ENCODE measurements at regions not wholly inside any gene's neighbourhood (a gene's known extent, or its start where the extent isn't known, plus 50 kb on each side); places are given as distances from the start of the nearest gene placed in this dataset.

DNA sequence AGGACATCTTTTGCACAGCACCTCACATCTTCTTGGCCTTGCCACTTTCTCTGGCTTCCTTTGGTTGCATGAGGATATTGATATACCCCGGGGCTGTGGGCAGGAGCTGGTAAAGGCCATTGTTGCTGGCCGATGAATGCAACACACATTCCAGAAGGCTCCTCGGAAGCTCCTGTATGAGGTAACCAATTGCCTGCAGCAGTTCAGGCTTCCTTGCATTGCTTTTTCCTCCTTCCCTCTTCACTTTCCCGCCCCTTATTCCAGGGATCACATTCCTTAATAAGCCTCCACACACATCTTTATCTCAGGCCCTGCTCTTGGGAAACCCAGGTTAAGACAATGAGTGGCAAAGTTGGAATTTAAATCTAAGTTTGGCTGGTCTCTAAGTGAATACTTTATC is 505.4 kb upstream of the CLINT1 start:
- Histone ChIP-seq H3K4me1 (ENCODE audit: control insufficient read depth, insufficient read depth, low read length) (no peaks in the 10 kb centered on the region), H3K27ac (ENCODE audit: control insufficient read depth, insufficient read depth) (no peak overlapping the region), H3K4me3 (no peak overlapping the region), H4K20me1 (ENCODE audit: control insufficient read depth, insufficient read depth) (no peaks in the 10 kb centered on the region), H3K36me3 (ENCODE audit: control insufficient read depth in 2 of 2, insufficient read depth in 2 of 2, low read length in 1 of 2) (no peaks in the 10 kb centered on the region), H3K79me2 (ENCODE audit: control insufficient read depth, insufficient read depth, low read length) (no peaks in the 10 kb centered on the region), H3K9ac (ENCODE audit: control insufficient read depth, insufficient read depth, low read length) (no peak overlapping the region), H3K27me3 (replicated peaks in 1 of 2; ENCODE audit: control insufficient read depth in 2 of 2, insufficient read depth in 2 of 2, low read length in 1 of 2) (no peaks in the 10 kb centered on the region), H3K9me3 (replicated peaks; ENCODE audit: control insufficient read depth, insufficient read depth, low read length) (no peaks in the 10 kb centered on the region; the same call in 2 of the 3 replicates), H3K4me2 (ENCODE audit: control insufficient read depth, insufficient read depth) (no peak overlapping the region), H2AFZ (ENCODE audit: control insufficient read depth, low read depth, low read length) (no peak overlapping the region)
- CTCF ChIA-PET, result interaction anchor here (1.1 kb wide), 1 partner anchor 9 kb away, joined by 5 read pairs; no protein-coding TSS in a partner anchor
- in situ Hi-C loops (cut with MboI) (no loop called here), intact Hi-C loops (cut with micrococcal nuclease; ENCODE audit: unreplicated experiment) (no loop called here)
- no peak for DNase-seq (ENCODE audit: low read depth, low spot score)
- RAD21 ChIA-PET (ENCODE audit: unreplicated experiment), result no interaction called here
- no peak for ATAC-seq
- no peak for TF ChIP-seq ZNF217 (IDR thresholded peaks at IDR 0.05)
- no peak for TF ChIP-seq TBL1XR1 (IDR thresholded peaks at IDR 0.05; ENCODE audit: low read depth, low read length)
- no peak for TF ChIP-seq NFYA (IDR thresholded peaks at IDR 0.05; ENCODE audit: borderline replicate concordance, low read depth, low read length)
- TF ChIP-seq RAD51 (IDR thresholded peaks at IDR 0.05), result no peak
- TF ChIP-seq JUNB (IDR thresholded peaks at IDR 0.05), result no peak
- no peak for TF ChIP-seq ZBED1 (IDR thresholded peaks at IDR 0.05; ENCODE audit: borderline replicate concordance)
- TF ChIP-seq, protein P1, sequence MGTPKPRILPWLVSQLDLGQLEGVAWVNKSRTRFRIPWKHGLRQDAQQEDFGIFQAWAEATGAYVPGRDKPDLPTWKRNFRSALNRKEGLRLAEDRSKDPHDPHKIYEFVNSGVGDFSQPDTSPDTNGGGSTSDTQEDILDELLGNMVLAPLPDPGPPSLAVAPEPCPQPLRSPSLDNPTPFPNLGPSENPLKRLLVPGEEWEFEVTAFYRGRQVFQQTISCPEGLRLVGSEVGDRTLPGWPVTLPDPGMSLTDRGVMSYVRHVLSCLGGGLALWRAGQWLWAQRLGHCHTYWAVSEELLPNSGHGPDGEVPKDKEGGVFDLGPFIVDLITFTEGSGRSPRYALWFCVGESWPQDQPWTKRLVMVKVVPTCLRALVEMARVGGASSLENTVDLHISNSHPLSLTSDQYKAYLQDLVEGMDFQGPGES (IDR thresholded peaks at IDR 0.05), result no peak
- TF ChIP-seq NR2C2 (IDR thresholded peaks at IDR 0.05; ENCODE audit: borderline replicate concordance, control insufficient read depth, insufficient read length, low read depth), result no peak
- no peak for TF ChIP-seq MYB (IDR thresholded peaks at IDR 0.05; ENCODE audit: borderline replicate concordance, low read depth, low read length)
- no peak for TF ChIP-seq LARP7 (IDR thresholded peaks at IDR 0.05)
- TF ChIP-seq SIX5 (IDR thresholded peaks at IDR 0.05; ENCODE audit: low read depth, low read length, severe bottlenecking), result no peak
- TF ChIP-seq ZNF274 (IDR thresholded peaks at IDR 0.05; ENCODE audit: insufficient read depth, insufficient read length), result no peak
- TF ChIP-seq EP300 (IDR thresholded peaks at IDR 0.05; ENCODE audit: borderline replicate concordance in 1 of 2, control insufficient read depth in 1 of 2, low read depth in 2 of 2, low read length in 2 of 2), result no peak
- TF ChIP-seq ASH2L (IDR thresholded peaks at IDR 0.05; ENCODE audit: borderline replicate concordance, low read depth), result no peak
- no peak for TF ChIP-seq EED (IDR thresholded peaks at IDR 0.05; ENCODE audit: low read depth)
- 37% methylated on average over 4 of the region's 4 CpGs for WGBS (ENCODE audit: insufficient coverage, insufficient replicate concordance, low lambda C conversion rate, missing lambda C conversion rate)
- BruUV-seq (replicated peaks), result no TSS peak
- SMC1A ChIA-PET (ENCODE audit: uncharacterized antibody, unreplicated experiment), result no interaction called here
- no peak for FAIRE-seq
- POLR2A ChIA-PET, result no interaction called here
